GM19452 (cell line): ENCODE measurements at regions not wholly inside any gene's neighbourhood (a gene's known extent, or its start where the extent isn't known, plus 50 kb on each side); places are given as distances from the start of the nearest gene placed in this dataset.

ENCODE experiments used
- ATAC-seq: cut with Tn5 transposase; IDR thresholded peaks from one replicate; pipeline ENCODE4 v1.9.1; 2021; ENCODE audit not compliant: unreplicated experiment

DNA sequence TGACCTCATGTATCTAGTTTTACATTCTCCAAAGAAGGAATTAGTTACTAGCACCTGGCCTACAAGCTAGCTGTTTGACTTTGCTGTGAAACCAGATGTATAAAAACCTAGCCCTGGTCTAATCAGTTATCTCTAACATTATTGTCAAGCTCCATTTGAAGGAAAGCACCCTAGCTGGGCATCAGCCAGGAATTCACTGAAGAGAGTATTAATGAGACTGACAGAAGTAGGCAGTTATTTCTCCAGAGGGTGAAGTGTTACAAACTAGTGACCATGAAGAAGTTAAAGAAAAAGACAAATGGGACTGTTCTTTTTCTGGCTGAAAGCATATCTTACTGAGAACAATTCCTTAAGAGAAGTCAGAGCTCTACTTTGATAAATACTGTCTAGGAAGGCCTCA lies 2529.3 kb upstream of the PCDH20 start:
- no peak for ATAC-seq

DNA sequence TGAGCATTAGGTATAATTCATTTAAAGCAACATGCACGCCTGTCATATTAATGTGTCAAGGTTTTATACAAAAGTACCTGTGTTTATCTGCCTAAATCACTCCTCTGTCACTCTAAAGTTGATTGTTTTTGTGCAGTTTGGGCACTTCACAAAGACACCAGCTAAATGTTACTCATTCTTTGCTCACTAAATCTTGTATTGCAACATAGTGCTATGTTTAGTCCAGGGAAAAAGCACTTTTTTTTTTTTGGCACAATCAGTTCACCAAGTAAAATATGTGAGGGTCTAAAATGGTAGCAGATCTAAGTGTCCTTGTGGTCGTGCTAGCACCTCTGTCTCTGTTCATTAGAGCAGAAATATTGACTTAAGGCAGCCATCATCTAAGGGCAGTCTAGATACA lies 2526.7 kb upstream of the PCDH20 start:
- no peak for ATAC-seq

DNA sequence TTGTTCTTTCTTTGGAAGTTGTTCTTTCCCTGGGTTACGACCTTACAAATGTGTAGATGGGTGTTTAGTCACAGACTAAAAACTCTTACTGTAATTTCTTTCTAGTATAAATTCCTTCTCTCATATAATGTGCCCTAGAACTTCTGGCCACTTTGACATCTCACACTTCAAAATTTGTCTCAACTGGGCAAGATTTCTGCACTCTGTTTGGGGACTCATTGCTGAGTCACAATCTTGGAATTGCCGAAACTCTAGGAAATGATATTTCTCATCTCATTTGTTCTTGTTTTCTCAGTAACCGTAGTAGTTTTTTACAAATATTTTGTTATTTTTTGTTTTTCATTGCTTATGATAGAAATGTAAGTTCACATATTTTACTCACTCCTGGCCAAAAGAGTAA lies 2523.2 kb upstream of the PCDH20 start:
- ATAC-seq: no peak

DNA sequence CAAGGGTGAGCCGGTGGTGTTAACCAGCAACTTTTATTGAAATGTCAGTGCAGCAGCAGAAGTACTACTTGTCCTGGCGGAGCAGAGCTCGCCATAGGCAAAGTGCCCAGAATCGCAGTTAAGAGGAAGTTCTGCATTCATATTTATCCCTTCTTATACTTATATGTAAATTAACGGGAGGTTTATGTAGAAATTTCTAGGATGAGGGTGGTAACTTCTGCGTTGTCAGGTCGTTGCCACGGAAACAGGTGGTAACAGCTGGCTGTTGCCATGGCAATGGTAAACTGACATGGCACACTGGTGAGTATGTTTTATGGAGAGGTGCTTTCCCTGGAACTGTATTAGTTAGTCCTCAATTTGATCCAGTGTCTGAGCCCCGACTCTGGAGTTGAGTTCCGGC lies 2494.9 kb upstream of the PCDH20 start:
- ATAC-seq: no peak

DNA sequence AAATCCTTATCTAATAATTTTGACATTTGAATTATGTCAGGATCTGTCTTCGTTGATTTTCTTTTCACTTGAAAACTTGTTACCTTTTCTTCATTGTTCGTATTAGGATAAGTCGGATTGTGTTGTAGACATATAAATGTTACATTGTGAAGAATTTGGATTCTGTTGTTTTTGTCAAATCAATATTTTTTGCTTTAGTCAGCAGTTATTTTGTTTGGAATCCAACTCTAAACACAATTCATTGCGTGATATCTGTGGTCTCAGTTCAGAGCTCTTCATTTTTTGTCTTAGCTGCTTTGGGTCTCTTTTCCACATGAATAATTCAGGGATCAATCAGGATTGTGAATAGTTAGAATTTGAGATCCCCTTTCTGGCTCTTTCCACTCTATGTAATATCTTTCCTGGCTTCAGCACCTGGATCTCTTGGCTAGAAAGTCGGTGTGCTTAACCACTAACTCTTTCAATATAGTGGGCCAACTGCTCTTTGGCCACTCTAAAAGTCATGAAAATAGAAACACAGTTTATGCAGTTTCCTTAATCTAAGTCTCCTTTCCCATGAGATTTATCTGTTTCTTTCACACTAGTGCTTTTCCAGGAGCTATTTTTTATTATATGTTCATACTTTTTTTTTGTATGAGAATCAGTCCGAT lies 2494.2 kb upstream of the PCDH20 start:
- ATAC-seq: no peak

DNA sequence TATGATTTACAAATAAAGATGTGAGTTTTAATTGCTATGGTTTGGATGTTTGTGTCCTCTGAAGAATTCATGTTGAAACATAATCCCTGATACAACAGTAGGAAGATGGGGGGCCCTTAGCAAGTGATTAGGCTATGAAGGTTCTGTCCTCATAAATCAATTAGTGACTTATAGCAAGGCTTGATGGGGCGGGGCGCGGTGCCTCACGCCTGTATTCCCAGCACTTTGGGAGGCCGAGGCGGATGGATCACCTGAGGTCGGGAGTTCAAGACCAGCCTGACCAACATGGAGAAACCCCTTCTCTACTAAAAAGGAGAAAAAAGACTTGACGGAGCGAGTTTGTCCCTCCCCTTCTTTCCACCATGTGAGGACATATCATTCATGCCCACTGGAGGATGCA lies 2486.5 kb upstream of the PCDH20 start:
- ATAC-seq: no peak

DNA sequence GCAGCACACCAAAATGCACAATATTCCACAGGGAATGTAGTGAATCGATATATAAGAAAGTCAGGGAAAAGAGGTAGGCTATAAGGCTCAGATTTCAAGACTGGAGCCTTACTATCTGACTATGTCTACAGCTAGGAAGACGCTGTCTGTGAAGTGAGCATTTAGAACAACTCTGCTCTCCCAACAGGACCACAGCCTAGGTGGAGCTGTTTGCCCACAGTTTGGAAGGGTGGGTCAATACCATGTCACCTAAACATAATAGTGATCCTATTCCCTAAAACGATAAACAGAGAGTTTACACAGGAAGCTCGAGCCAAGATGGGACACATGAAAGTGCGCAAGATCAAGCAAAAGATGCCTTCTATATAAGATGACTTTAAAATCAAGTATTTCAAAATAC lies 2486.0 kb upstream of the PCDH20 start:
- ATAC-seq: no peak

DNA sequence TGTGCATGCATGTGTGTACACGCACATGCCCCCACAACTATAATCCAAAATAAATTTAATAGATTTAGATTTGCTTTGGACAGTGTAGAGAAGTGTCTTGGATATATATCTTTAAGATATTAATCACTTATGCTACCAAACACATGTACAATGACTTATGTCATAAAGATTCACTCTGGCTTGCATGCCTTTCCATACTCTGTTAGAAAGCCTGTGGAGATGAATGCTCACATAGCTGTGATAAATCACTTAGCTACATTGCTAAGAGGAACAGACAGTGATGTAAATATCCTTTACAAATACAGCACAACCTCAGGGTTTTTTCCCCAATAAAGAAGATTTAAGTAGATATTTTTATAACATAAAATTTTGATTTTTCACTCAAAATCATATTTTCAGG lies 2484.8 kb upstream of the PCDH20 start:
- ATAC-seq: no peak

DNA sequence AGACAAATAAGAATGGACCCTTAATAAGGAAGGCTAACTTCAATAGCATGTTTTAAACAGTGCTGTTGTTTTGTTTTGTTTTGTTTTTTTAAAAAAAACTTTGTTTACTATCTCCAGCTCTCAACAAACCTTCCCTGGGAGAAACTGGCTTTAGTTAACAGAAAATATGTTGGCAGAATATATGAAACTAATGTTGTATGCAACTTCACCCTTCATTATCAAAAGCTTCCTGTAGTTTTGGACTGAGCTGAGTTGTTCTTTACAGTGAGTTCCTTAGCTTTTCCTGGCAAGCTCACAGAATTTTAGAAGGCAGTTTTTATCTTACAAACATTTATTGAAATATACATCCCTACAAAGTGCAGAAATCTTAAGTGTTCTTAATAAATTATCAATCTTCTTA lies 2480.7 kb upstream of the PCDH20 start:
- no peak for ATAC-seq

DNA sequence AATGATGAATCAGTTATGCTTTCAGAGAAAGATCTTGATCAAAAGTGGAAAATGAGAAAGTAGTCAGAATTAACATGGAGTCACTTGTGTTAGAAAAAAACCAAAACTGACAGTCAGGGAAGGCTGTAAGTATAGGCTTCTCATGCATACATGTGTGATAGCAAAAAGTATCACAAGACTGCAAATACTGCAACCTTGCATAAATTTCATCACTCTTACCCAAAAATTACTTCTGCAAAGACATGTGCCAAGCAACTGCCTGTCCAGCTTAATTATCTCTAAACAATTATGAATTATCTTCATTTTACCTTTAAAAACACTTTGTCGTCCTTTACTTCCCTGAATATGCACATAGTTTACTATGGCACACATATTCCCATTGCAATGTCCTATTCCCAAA lies 2466.4 kb upstream of the PCDH20 start:
- ATAC-seq: no peak

DNA sequence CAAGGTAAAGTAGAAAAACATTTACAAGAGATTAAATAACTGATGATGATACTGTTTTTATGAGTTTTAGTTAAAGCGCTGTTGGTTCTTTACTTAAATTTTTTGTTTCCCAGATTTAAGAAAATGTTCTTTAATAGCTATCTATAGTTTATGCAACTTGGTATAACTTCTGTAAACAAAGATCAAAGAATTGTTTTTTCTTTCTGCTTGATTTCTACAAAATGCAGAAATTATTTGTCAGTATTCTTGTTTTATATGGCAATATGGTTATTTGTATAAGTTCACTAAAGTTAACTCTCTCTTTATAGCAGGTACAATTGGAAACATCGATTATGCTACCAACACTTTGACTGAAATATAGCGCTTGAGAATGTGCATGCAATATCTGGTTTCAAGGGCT lies 2465.1 kb upstream of the PCDH20 start:
- no peak for ATAC-seq

DNA sequence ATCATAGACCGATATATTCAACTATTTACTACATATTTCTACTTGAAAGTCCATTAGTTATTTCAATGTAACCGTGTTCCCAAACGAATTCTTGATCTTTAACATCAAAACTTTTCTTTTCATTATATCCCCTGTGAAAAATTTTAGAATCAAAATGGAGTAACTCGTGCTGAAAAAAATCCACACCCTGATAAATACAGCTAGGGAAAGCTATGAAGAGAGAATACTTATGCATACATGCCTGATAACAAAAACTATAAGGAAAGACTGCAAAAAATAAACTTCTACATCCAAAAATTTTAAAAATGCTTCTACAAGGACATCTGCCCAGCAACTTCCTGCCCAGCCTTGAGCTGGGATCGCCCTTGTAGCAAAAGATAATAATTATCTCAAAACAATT lies 2458.3 kb upstream of the PCDH20 start:
- ATAC-seq: no peak

DNA sequence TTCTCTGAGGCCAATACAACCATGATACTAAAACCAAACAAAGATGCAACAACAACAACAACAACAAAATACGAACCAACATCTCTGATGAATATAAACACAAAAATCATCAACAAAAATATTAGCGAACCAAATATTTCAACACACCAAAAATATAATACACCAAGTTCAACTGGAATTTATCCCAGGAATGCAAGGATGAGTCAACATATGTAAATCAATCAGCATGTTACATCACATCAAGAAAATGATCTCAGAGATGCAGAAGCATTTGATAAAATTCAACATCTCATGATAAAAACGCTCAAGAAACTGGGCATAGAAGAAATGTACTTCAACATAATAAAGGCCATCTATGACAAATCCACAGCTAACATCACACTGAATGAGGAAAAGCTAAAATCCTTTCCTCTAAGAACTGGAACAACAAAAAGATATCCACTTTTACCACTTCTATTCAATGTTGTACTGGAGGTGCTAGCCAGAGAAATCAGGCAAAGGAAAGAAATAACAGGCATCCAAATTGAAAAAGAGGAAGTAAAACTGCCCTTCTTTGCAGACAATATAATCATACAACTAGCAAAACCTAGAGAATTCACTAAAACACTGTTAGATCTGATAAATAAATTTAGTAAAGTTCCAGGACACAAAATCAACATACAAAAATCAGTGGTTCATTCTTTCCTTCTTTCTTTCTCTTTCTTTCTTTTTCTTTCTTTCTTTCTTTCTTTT lies 2448.7 kb upstream of the PCDH20 start:
- no peak for ATAC-seq

DNA sequence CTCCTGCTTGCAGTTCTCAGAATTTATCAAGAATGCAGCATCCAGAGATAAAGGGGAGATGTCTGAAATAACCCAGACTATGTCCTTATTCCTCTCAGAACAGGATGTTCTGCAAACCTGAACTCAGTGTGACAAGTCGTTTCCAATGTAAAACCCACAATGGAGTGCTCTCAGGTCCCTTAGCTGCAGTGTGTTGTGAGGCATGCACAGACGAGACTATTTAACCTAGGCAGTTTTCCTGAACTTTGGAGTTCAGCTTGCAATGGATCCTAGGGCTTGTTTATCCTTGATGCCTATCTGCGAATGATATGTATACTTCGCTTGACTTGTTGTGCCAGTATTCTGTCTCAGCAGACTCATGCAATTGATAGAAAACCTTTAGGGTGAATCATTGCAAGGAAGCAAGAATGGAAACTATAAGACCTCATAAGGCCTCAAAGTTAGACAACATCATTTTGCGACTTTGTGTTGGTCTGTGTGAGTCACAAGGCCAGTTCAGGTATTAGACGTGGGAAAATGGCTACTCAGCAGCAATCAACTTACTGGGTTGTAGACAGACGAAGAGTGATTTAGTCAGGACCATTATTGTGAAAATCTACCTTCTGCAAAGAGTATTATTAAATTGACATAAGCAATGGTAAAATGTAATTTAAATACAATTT lies 2439.9 kb upstream of the PCDH20 start:
- ATAC-seq: no peak

DNA sequence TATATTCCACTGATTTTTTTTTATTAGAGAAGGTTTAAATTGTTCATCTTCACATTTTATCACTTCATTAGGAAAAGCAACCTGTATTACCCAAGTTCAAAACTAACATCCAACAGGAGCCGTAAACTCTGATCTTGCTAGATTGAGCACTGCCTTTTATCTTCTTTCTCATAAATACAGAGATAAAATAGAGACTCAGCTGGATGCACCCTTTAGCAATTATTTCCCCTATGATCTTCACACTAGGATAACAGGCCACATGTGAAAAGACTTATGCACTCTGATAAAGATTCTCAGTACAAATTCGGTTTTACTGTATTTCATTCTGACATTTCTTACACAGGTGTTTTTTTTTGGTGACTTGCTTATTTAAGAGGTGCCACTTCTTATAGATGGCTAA lies 2438.2 kb upstream of the PCDH20 start:
- ATAC-seq: no peak

DNA sequence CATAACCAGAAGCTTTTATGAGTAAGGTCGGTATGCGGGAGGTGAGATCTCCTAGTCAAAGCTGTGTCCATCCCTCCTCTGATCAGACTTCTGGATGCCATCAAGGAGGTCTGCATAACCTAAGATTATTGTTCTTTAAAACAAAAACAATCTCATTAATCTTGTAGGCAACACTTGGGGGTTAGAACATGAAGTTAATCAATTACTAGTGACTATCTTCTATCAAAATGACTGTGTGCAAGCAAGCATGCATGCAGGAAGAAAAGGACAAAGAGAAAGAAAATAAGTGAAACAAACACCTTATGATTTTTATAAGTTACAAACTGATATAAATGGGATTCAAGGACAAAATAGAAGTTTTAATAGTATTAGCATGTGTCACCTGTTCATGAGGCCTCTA lies 2435.9 kb upstream of the PCDH20 start:
- no peak for ATAC-seq

DNA sequence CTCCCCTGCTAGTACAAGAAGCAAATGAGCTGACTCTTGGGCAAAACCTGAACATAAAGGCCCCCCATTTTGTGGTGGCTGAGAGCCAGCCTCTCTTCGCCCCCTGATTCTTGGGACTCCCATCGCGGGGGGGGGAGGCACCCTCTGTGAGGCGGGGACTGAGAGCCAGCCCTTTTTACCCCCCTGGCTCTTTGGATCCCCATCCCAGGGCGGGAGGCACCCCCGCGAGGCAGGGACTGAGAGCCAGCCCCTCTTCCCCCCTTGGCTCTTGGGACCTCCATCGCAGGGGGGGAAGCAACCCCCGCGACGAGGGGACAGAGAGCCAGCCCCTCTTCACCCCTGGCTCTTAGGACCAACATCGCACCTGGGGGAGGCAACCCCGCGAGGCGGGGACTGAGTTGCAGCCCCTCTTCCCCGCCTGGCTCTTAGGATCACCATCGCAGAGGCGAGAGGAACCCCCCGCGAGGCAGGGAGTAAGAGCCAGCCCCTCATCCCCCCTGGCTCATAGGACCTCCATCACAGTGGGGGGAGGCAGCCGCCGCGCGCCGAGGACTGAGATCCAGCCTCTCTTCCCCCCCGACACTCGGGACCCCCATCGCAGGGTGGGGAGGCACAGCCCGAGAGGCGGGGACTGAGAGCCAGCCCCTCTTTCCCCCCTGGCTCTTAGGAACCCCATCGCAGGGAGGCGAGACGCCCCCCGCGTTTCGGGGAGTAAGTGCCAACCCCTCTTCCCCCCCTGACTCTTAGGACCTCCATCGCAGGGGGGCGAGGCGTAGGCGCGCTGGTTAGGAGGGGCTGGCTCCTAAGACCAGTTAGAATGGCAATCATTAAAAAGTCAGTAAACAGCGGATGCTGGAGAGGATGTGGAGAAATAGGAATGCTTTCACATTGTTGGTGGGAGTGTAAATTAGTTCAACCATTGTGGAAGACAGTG lies 2428.4 kb upstream of the PCDH20 start:
- ATAC-seq: no peak

DNA sequence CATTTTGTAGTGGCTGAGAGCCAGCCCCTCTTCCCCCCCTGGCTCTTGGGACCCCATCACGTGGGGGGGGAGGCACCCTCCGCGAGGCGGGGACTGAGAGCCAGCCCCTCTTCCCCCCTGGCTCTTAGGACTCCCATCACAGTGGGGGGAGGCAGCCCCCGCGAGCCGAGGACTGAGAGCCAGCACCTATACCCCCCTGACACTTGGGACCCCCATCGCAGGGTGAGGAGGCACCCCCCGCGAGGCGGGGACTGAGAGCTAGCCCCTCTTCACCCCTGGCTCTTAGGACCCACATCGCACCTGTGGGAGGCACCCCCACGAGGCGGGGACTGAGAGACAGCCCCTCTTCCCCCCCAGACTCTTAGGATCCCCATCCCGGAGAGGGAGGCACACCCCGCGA lies 2426.5 kb upstream of the PCDH20 start:
- no peak for ATAC-seq

DNA sequence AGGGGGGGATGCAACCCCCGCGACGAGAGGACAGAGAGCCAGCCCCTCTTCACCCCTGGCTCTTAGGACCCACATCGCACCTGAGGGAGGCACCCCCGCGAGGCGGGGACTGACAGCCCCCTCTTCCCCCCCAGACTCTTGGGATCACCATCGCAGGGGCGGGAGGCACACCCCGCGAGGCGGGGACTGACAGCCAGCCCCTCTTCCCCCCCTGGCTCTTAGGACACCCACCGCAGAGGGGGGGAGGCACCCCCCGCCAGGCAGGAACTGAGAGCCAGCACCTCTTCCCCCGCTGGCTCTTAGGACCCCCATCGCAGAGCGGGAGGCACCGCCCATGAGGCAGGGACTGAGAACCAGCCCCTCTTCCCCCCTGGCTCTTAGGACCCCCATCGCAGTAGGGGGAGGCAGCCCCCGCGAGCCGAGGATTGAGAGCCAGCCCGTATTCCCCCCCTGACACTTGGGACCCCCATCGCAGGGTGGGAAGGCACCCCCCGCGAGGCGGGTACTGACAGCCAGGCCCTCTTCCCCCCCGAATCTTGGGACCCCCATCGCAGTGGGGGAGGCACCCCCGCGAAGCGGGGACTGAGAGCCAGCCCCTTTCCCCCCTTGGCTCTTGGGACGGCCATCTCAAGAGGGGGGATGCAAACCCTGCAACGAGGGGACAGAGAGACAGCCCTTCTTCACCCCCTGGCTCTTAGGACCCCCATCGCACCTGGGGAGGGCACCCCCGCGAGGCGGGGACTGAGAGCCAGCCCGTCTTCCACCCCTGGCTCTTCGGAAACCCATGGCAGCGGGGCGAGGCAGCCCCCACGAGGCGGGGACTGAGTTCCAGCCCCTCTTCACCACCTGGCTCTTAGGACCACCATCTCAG lies 2425.1 kb upstream of the PCDH20 start:
- ATAC-seq: no peak

DNA sequence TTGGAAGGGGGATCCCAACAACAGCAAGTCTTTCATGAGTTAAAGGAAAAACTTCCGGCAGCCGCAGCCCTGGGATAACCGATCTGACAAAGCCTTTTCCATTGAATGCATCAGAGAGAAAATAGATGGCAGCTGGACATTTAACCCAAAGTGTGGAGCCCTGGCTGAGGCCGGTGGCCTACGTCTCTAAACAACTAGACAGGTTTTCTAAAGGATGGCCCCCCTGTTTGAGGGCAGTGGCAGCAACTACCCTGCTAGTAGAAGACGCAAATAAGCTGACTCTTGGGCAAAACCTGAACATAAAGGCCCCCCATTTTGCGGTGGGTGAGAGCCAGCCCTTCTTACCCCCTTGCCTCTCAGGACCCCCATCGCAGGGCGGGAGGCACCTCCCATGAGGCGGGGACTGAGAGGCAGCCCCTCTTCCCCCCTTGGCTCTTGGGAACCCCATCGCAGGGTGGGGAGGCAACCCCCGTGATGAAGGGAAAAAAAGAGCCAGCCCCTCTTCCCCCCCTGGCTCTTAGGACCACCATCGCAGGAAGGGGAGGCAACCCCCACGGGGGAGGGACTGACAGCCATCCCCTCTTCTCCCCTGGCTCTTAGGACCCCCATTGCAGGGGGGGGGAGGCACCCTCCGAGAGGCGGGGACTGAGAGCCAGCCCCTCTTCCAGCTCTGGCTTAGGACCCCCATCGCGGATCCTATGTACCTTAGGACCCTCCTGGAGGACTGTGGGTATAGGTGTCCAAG lies 2422.9 kb upstream of the PCDH20 start:
- ATAC-seq: no peak
